Progenitor cell of endocrine pancreas (in vitro differentiated cells): ENCODE measurements at regions not wholly inside any gene's neighbourhood (a gene's known extent, or its start where the extent isn't known, plus 50 kb on each side); places are given as distances from the start of the nearest gene placed in this dataset.

ENCODE experiments used
- DNase-seq: peaks from one replicate; pipeline ENCODE4 v3.0.0; 2021; ENCODE audit warnings: low spot score; ENCODE audit not compliant: unreplicated experiment
- H3K27ac Mint-ChIP-seq: 2 replicates; pipeline ENCODE4 v1.8.0; 2021; ENCODE audit warnings: mild to moderate bottlenecking, moderate library complexity, mixed read lengths
- H3K27me3 Mint-ChIP-seq: 2 replicates; pipeline ENCODE4 v1.8.0; 2021; ENCODE audit warnings: mixed read lengths
- H3K36me3 Mint-ChIP-seq: 2 replicates; pipeline ENCODE4 v1.8.0; 2022; ENCODE audit warnings: mixed read lengths; ENCODE audit not compliant: insufficient read depth
- H3K4me1 Mint-ChIP-seq: 2 replicates; pipeline ENCODE4 v1.8.0; 2021; ENCODE audit warnings: low read depth, mixed read lengths
- H3K4me3 Mint-ChIP-seq: 2 replicates; pipeline ENCODE4 v1.8.0; 2021; ENCODE audit warnings: low read depth, mild to moderate bottlenecking, moderate library complexity, mixed read lengths
- H3K9me3 Mint-ChIP-seq: 2 replicates; pipeline ENCODE4 v1.8.0; 2021; ENCODE audit warnings: low read depth, mixed read lengths
- CTCF ChIP-seq: fragments of 200-600 bp; sonication (generic); IDR thresholded peaks from one replicate; pipeline ENCODE4 v1.5.0; 2021; ENCODE audit warnings: antibody characterized with exemption, mild to moderate bottlenecking; ENCODE audit not compliant: unreplicated experiment

GRCh38 chr20:60867589-60867988, 384.5 kb upstream of the CDH4 start:
- no peak overlapping the region for H3K4me3 Mint-ChIP-seq
- TF ChIP-seq CTCF, result no peak
- H3K27me3 Mint-ChIP-seq, result peaks cover 49% of the 10 kb centered on the region
- no peaks in the 10 kb centered on the region for H3K36me3 Mint-ChIP-seq
- no peaks in the 10 kb centered on the region for H3K4me1 Mint-ChIP-seq
- DNase-seq, result no peak
- H3K27ac Mint-ChIP-seq, result no peak overlapping the region
- no peaks in the 10 kb centered on the region for H3K9me3 Mint-ChIP-seq

GRCh38 chr20:60868316-60868891, 383.7 kb upstream of the CDH4 start:
- Mint-ChIP-seq H3K4me1 (no peaks in the 10 kb centered on the region), H3K27me3 (peaks cover 48% of the 10 kb centered on the region), H3K27ac (no peak overlapping the region), H3K9me3 (no peaks in the 10 kb centered on the region), H3K36me3 (no peaks in the 10 kb centered on the region), H3K4me3 (no peak overlapping the region)
- DNase-seq, result no peak
- no peak for TF ChIP-seq CTCF

- H3K27ac Mint-ChIP-seq, result no peak overlapping the region
- H3K27me3 Mint-ChIP-seq, result peaks cover 50% of the 10 kb centered on the region
- no peak for DNase-seq
- H3K4me1 Mint-ChIP-seq, result no peaks in the 10 kb centered on the region
- no peaks in the 10 kb centered on the region for H3K9me3 Mint-ChIP-seq
- no peak for TF ChIP-seq CTCF
- H3K36me3 Mint-ChIP-seq, result no peaks in the 10 kb centered on the region
- no peak overlapping the region for H3K4me3 Mint-ChIP-seq
Observed at GRCh38 chr20:60869087-60869486, 383.0 kb upstream of the CDH4 start.

- Mint-ChIP-seq H3K36me3 (no peaks in the 10 kb centered on the region), H3K27ac (no peak overlapping the region), H3K4me3 (no peak overlapping the region), H3K27me3 (peaks cover 56% of the 10 kb centered on the region), H3K4me1 (no peaks in the 10 kb centered on the region), H3K9me3 (no peaks in the 10 kb centered on the region)
- no peak for DNase-seq
- TF ChIP-seq CTCF, result no peak
Observed at GRCh38 chr20:60869625-60870024, 382.4 kb upstream of the CDH4 start.

GRCh38 chr20:60870040-60870439, 382.0 kb upstream of the CDH4 start:
- no peak overlapping the region for H3K4me3 Mint-ChIP-seq
- no peak for DNase-seq
- peaks cover 57% of the 10 kb centered on the region for H3K27me3 Mint-ChIP-seq
- H3K36me3 Mint-ChIP-seq, result no peaks in the 10 kb centered on the region
- no peak for TF ChIP-seq CTCF
- H3K4me1 Mint-ChIP-seq, result no peaks in the 10 kb centered on the region
- H3K27ac Mint-ChIP-seq, result peak overlapping the region; percentile 2
- no peaks in the 10 kb centered on the region for H3K9me3 Mint-ChIP-seq
